SJCRH30 (cell line): ENCODE measurements at regions not wholly inside any gene's neighbourhood (a gene's known extent, or its start where the extent isn't known, plus 50 kb on each side); places are given as distances from the start of the nearest gene placed in this dataset.

Experiments
- DNase-seq, 2 experiments: peaks; one replicate each; pipeline ENCODE4 v3.0.0-alpha.2; 2015 to 2020
- H3K27ac ChIP-seq: fragments of 250-450 bp; sonication (Bioruptor Pico); 2 replicates; pipeline ENCODE4 v1.5.1; 2020; ENCODE audit warnings: mild to moderate bottlenecking, moderate library complexity
- H3K27me3 ChIP-seq: fragments of 250-450 bp; sonication (Bioruptor Pico); 2 replicates; pipeline ENCODE4 v1.5.1; 2020; ENCODE audit warnings: mild to moderate bottlenecking, moderate library complexity
- H3K36me3 ChIP-seq: fragments of 250-450 bp; sonication (Bioruptor Pico); 2 replicates; pipeline ENCODE4 v1.5.1; 2020; ENCODE audit warnings: mild to moderate bottlenecking, moderate library complexity
- H3K4me1 ChIP-seq: fragments of 250-450 bp; sonication (Bioruptor Pico); 2 replicates; pipeline ENCODE4 v1.5.1; 2020; ENCODE audit warnings: mild to moderate bottlenecking, moderate library complexity
- H3K4me3 ChIP-seq: fragments of 250-450 bp; sonication (Bioruptor Pico); 2 replicates; pipeline ENCODE4 v1.5.1; 2020; ENCODE audit warnings: mild to moderate bottlenecking, moderate library complexity
- H3K9me3 ChIP-seq: fragments of 250-450 bp; sonication (Bioruptor Pico); replicated peaks from 2 replicates; pipeline ENCODE4 v1.5.1; 2020; ENCODE audit warnings: mild to moderate bottlenecking, moderate library complexity

- no peak for DNase-seq
- Histone ChIP-seq H3K4me1 (no peaks in the 10 kb centered on the region; the same call in 1 of the 2 replicates), H3K27me3 (no peaks in the 10 kb centered on the region), H3K4me3 (no peak overlapping the region), H3K36me3 (no peaks in the 10 kb centered on the region), H3K27ac (no peak overlapping the region), H3K9me3 (no peaks in the 10 kb centered on the region)
These were observed 408.5 kb upstream of the MKI67 start for GRCh38 chr10:128534686-128535085.

DNA sequence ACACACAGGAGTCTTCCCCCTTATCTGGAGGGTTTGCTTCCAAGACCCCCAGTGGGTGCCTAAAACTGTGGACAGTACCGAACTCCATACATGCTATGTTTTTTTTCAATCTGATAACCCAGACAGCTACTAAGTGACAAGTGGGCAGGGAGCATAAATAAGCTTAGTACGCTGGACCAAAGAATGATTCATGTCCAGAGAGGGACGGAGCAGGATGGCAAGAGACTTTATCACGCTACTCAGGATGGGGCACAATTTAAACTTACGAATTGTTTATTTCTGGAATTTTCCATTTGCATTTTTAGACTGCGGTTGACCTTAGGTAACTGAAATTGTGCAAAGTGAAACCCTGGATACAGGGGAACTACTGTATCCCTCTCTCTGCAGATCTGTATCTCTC, 410.0 kb upstream of the MKI67 start:
- no peaks in the 10 kb centered on the region for H3K36me3 ChIP-seq
- H3K4me3 ChIP-seq: no peak overlapping the region
- no peaks in the 10 kb centered on the region; the same call in 1 of the 2 replicates for H3K4me1 ChIP-seq
- H3K9me3 ChIP-seq: no peaks in the 10 kb centered on the region
- H3K27me3 ChIP-seq: peaks cover 4% of the 10 kb centered on the region; the same call in 1 of the 2 replicates
- no peak overlapping the region for H3K27ac ChIP-seq
- DNase-seq: no peak

GRCh38 chr10:128537834-128538330, 411.7 kb upstream of the MKI67 start:
- H3K27me3 ChIP-seq: peaks cover 10% of the 10 kb centered on the region; the same call in 1 of the 2 replicates
- no peak overlapping the region for H3K4me3 ChIP-seq
- H3K9me3 ChIP-seq: no peaks in the 10 kb centered on the region
- DNase-seq: peak; percentile 32 to 57
- H3K4me1 ChIP-seq: no peaks in the 10 kb centered on the region; the same call in 1 of the 2 replicates
- no peak overlapping the region for H3K27ac ChIP-seq
- no peaks in the 10 kb centered on the region for H3K36me3 ChIP-seq

DNA sequence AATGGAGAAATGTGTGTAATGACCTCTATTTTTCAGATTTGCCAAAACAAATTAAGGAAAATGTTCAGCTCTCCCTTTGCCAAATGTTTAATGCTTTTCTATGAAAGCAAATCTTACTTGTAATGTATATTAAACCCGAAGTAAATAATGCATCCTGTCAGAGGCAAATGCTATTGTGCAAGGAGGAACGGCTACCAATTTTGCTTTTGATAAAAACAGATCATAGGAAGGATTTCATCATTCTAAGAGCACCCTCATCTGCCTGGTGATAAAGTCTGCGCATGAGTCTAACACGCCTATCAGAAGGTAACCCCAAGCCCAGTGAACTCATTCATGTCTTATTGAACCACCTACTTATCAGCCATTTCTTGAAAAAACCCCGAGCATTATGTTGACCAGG, 412.4 kb upstream of the MKI67 start:
- Histone ChIP-seq H3K9me3 (no peaks in the 10 kb centered on the region), H3K27me3 (peaks cover 10% of the 10 kb centered on the region; the same call in 1 of the 2 replicates), H3K4me3 (no peak overlapping the region), H3K27ac (no peak overlapping the region), H3K4me1 (no peaks in the 10 kb centered on the region; the same call in 1 of the 2 replicates), H3K36me3 (no peaks in the 10 kb centered on the region)
- DNase-seq: no peak

- no peak for DNase-seq
- H3K36me3 ChIP-seq: no peaks in the 10 kb centered on the region
- H3K4me1 ChIP-seq: no peaks in the 10 kb centered on the region; the same call in 1 of the 2 replicates
- H3K27me3 ChIP-seq: peaks cover 10% of the 10 kb centered on the region; the same call in 1 of the 2 replicates
- H3K27ac ChIP-seq: no peak overlapping the region
- H3K9me3 ChIP-seq: no peaks in the 10 kb centered on the region
- H3K4me3 ChIP-seq: no peak overlapping the region
These were observed 413.4 kb upstream of the MKI67 start for GRCh38 chr10:128539510-128540127.

DNA sequence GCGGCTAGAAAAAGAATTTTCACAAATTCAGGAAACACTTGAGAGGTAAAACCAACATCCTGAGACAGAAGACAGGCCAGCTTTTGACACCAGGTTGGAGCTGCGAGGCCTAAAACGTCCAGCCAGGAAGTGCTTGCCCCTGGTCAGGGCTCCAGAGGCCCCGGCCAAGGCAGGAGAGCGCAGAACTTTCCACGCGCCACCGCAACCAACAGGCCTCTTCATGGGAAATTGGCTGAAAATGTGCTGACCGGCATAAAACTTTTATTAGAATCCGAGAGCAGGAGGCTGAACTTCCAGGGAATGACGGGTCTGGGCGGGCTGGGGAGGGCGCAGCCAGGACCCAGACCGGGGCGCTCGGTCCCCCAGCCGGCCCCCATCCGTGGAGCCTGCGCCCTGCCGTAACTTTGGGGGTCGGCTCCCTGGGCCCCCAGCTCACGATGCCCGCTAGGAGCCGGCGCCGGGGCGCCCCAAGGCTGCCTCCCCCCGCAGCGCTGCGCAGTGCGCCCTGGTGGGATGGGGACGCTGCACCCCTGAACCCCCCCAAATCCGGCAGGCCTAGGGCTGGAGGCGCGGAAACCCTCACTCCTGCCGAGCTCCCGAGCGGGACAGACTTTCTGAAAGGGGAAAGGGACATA, 414.0 kb upstream of the MKI67 start:
- no peaks in the 10 kb centered on the region; the same call in 1 of the 2 replicates for H3K4me1 ChIP-seq
- DNase-seq: no peak
- no peaks in the 10 kb centered on the region for H3K9me3 ChIP-seq
- peaks cover 10% of the 10 kb centered on the region; the same call in 1 of the 2 replicates for H3K27me3 ChIP-seq
- no peaks in the 10 kb centered on the region for H3K36me3 ChIP-seq
- H3K4me3 ChIP-seq: no peak overlapping the region
- H3K27ac ChIP-seq: no peak overlapping the region

DNA sequence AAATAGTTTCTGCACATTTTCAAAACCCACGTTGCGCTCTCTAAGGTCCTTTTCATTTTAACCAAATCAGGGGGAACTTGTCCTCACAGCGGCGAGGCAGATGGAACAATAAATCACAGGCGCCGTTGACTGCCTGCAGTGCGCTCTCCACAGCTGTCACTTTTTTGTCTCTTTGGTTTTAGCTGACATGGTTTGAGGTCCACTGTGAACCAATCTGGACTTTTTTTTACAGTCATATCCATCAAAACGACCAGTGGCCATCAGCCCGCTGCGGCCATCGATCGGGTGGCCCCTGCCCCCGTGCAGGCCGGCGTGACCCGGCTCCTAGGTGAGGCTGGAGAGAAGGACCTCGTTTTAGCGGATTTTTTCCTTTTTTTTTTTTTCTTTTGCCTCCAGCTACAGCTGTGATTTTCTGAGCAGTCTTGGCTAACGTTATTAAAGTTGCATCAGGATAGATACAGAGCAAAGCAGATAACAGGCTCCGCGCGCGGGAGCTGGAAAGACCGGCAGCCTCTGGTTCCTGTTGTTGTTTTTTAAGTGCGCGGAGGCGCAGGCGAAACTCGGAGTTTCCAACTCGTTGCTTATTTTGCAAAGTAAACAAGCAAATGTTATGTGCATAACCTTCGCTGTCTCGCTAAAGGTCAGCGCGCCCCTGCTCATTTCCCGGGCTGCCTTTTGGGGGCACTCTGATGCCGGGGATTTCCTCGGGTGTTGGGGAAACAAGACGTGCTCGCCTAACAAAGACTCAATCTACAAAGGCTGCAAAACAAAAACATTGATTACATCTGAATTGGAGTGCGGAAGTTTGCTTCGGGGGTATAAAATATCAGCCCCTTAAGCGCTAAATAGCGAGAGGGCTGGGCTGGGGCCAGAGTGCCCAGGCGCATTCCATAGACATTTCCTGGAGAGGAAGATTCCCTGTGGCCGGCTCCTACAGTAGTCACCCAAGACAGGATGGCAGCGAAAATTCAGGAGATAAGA, 414.8 kb upstream of the MKI67 start:
- Histone ChIP-seq H3K4me3 (peak overlapping the region; percentile 27), H3K27ac (no peak overlapping the region), H3K36me3 (no peaks in the 10 kb centered on the region), H3K4me1 (no peaks in the 10 kb centered on the region; the same call in 1 of the 2 replicates), H3K9me3 (no peaks in the 10 kb centered on the region), H3K27me3 (peaks cover 10% of the 10 kb centered on the region; the same call in 1 of the 2 replicates)
- DNase-seq: peak; percentile 9 to 28

DNA sequence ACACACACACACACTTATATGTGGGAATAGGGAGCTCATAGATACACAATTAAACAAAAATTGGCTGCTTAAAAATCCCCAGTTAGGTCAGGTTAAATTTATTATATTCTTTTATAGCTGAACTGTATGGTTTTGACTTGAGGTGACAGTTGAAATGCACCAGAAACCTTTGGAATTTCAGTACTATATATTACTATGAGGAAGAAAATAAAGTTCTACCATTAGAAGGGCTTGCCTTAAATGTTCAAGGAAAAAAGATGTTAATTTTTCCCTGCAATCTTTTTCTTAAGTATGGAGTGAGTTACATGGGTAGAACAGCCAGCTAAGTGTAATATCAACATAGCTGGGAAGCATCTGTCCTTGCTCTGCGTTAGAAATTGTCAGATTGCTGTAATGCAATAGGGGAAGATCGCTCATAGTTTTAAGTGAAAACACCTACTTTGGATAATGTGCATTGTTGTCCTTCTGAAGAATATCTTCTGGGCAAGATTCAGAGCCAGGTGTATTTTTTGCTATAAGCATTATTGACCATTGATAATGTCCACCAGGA, 415.8 kb upstream of the MKI67 start:
- no peaks in the 10 kb centered on the region for H3K9me3 ChIP-seq
- H3K27me3 ChIP-seq: peaks cover 10% of the 10 kb centered on the region; the same call in 1 of the 2 replicates
- H3K27ac ChIP-seq: no peak overlapping the region
- H3K36me3 ChIP-seq: no peaks in the 10 kb centered on the region
- no peak overlapping the region for H3K4me3 ChIP-seq
- H3K4me1 ChIP-seq: no peaks in the 10 kb centered on the region; the same call in 1 of the 2 replicates
- DNase-seq: no peak

- no peak overlapping the region for H3K4me3 ChIP-seq
- H3K27ac ChIP-seq: no peak overlapping the region
- H3K9me3 ChIP-seq: no peaks in the 10 kb centered on the region
- H3K4me1 ChIP-seq: no peaks in the 10 kb centered on the region; the same call in 1 of the 2 replicates
- peaks cover 10% of the 10 kb centered on the region; the same call in 1 of the 2 replicates for H3K27me3 ChIP-seq
- DNase-seq: no peak
- H3K36me3 ChIP-seq: no peaks in the 10 kb centered on the region
These were observed 416.4 kb upstream of the MKI67 start for GRCh38 chr10:128542659-128543058.

- Histone ChIP-seq H3K4me3 (no peak overlapping the region), H3K36me3 (no peaks in the 10 kb centered on the region), H3K27me3 (peaks cover 10% of the 10 kb centered on the region; the same call in 1 of the 2 replicates), H3K27ac (no peak overlapping the region), H3K4me1 (no peaks in the 10 kb centered on the region; the same call in 1 of the 2 replicates), H3K9me3 (no peaks in the 10 kb centered on the region)
- no peak for DNase-seq
These were observed 416.9 kb upstream of the MKI67 start for GRCh38 chr10:128543151-128543550.

- Histone ChIP-seq H3K9me3 (no peaks in the 10 kb centered on the region), H3K36me3 (no peaks in the 10 kb centered on the region), H3K4me3 (no peak overlapping the region), H3K4me1 (no peaks in the 10 kb centered on the region), H3K27ac (no peak overlapping the region), H3K27me3 (peaks cover 10% of the 10 kb centered on the region; the same call in 1 of the 2 replicates)
- no peak for DNase-seq
These were observed 419.0 kb upstream of the MKI67 start for GRCh38 chr10:128545216-128545615.

DNA sequence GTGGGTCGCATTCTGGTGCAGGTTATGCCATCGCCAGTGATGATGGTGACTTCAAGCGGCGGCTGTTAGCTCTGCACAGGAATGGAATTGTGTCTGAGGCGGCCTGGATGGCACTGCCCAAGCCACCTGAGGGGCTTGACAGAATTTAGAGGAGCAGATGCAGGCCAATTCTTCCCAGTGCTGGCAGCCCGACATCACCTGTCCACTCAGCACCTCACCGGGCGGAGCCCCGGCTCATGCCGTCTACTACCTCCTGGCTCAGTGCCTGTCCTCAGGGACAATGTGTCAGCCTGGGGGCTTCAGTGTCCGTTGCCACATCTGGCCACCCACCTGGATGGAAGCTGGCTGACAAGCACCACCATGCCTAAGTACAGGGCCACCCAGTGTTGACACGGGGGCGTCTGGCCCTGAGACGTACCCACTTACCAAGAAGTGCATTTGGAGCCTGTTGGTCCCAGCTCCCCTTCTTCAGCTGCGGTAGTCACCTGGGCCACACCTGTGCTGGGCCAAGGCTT, 420.5 kb upstream of the MKI67 start:
- peaks cover 2% of the 10 kb centered on the region; the same call in 1 of the 2 replicates for H3K27me3 ChIP-seq
- H3K36me3 ChIP-seq: no peaks in the 10 kb centered on the region
- no peaks in the 10 kb centered on the region for H3K4me1 ChIP-seq
- no peak overlapping the region for H3K4me3 ChIP-seq
- no peak overlapping the region for H3K27ac ChIP-seq
- no peaks in the 10 kb centered on the region for H3K9me3 ChIP-seq
- no peak for DNase-seq

GRCh38 chr10:128549101-128549608, 422.9 kb upstream of the MKI67 start:
- no peak for DNase-seq
- no peaks in the 10 kb centered on the region for H3K4me1 ChIP-seq
- no peak overlapping the region for H3K27ac ChIP-seq
- no peak overlapping the region for H3K4me3 ChIP-seq
- H3K27me3 ChIP-seq: no peaks in the 10 kb centered on the region
- no peaks in the 10 kb centered on the region for H3K9me3 ChIP-seq
- no peaks in the 10 kb centered on the region for H3K36me3 ChIP-seq

GRCh38 chr10:128550045-128550444, 423.8 kb upstream of the MKI67 start:
- Histone ChIP-seq H3K4me1 (no peaks in the 10 kb centered on the region), H3K36me3 (no peaks in the 10 kb centered on the region), H3K27ac (no peak overlapping the region), H3K27me3 (no peaks in the 10 kb centered on the region), H3K9me3 (no peaks in the 10 kb centered on the region), H3K4me3 (no peak overlapping the region)
- no peak for DNase-seq
